Thymus (tissue), 11 donors: ENCODE measurements at regions not wholly inside any gene's neighbourhood (a gene's known extent, or its start where the extent isn't known, plus 50 kb on each side); places are given as distances from the start of the nearest gene placed in this dataset.
"Not testable (repeated sequence)": the region's sequence is repeated elsewhere in the genome, so short reads cannot be mapped to it uniquely, and the experiment has no call there.

Experiments used
- DNase-seq, 9 donors: peaks; one replicate each; pipeline ENCODE4 v3.0.0-alpha.2; 2013; ENCODE audit warnings: low spot score in 9 of 9, low read depth in 6 of 9, missing footprints in 1 of 9
- H3K27ac ChIP-seq, 2 donors: one replicate each; pipeline ENCODE4 v1.5.1; 2013; ENCODE audit warnings: control low read depth in 1 of 2, low read depth in 1 of 2, low read length in 1 of 2, mild to moderate bottlenecking in 1 of 2, moderate library complexity in 1 of 2
- H3K27me3 ChIP-seq, 2 donors: one replicate each; pipeline ENCODE4 v1.5.1; 2013; ENCODE audit warnings: low read length in 1 of 2; ENCODE audit not compliant: control insufficient read depth in 2 of 2, insufficient read depth in 1 of 2
- H3K36me3 ChIP-seq, 2 donors: one replicate each; pipeline ENCODE4 v1.5.1; 2013; ENCODE audit warnings: low read length in 1 of 2, mild to moderate bottlenecking in 1 of 2, moderate library complexity in 1 of 2; ENCODE audit not compliant: control insufficient read depth in 2 of 2, insufficient read depth in 2 of 2
- H3K4me1 ChIP-seq, 2 donors: one replicate each; pipeline ENCODE4 v1.5.1; 2013; ENCODE audit warnings: low read length in 2 of 2; ENCODE audit not compliant: control insufficient read depth in 2 of 2, insufficient read depth in 2 of 2
- H3K4me3 ChIP-seq, 2 donors: one replicate each; pipeline ENCODE4 v1.5.1; 2013; ENCODE audit warnings: low read length in 2 of 2, control low read depth in 1 of 2, mild to moderate bottlenecking in 1 of 2
- H3K9me3 ChIP-seq, 2 donors: one replicate each; pipeline ENCODE4 v1.5.1; 2013; ENCODE audit warnings: low read length in 1 of 2, mild to moderate bottlenecking in 1 of 2; ENCODE audit not compliant: control insufficient read depth in 2 of 2, insufficient read depth in 1 of 2
- WGBS: extraction: QIAGEN DNeasy Blood & Tissue Kit; methylation state at CpG from one replicate; pipeline ENCODE4 v1.1.7; 2013; 5-methylcytosine and 5-hydroxymethylcytosine counted together
- donor health status: healthy.

DNA sequence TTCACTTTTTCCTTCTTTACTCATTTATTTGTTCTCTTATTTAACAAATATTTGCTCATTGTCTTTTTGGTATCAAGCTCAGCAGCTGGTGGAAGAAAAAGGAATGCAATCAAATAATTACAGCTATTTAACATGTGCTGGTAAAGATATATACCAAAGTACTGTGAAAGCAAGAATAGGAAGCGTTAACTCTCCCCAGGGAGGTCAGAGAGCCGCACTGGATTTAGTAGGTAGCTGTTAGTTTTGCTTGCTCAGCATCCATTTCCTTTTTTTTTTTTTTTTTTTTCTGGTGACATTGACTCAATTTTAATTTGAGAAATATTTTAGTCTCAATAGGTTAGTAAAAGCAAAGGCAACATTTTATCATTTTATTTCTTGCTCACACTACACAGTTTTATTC lies 308.5 kb upstream of the MDFIC2 start:
- WGBS, result 94% methylated on average over 2 of the region's 2 CpGs
- no peak overlapping the region for H3K4me3 ChIP-seq
- no peaks in the 10 kb centered on the region for H3K27me3 ChIP-seq
- no peaks in the 10 kb centered on the region for H3K4me1 ChIP-seq
- H3K36me3 ChIP-seq, result no peaks in the 10 kb centered on the region
- no peak for DNase-seq
- no peak overlapping the region for H3K27ac ChIP-seq
- no peaks in the 10 kb centered on the region for H3K9me3 ChIP-seq

DNA sequence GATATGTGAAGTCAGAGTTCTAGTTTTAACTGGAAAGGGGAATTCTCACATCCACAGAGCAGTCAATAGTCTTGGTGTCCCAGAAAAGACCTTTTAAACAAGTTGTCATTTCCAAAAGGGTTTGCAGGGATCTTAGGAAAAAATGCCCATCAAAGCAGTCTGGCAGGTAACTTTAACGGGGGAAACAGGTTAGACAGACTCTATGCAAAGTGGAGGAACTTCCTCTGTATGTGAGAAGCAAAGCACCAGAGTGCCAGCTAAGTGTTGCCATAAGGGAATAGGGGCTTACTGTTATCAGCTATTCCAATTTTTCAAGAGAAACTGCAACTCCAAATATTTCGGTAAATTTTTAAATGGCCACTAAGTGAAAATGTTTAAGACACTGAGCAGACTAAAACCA lies 307.9 kb upstream of the MDFIC2 start:
- WGBS, result 67% methylated on average over 2 of the region's 2 CpGs
- Histone ChIP-seq H3K27me3 (no peaks in the 10 kb centered on the region), H3K36me3 (no peaks in the 10 kb centered on the region), H3K27ac (no peak overlapping the region), H3K9me3 (no peaks in the 10 kb centered on the region), H3K4me3 (no peak overlapping the region), H3K4me1 (no peaks in the 10 kb centered on the region)
- no peak for DNase-seq

DNA sequence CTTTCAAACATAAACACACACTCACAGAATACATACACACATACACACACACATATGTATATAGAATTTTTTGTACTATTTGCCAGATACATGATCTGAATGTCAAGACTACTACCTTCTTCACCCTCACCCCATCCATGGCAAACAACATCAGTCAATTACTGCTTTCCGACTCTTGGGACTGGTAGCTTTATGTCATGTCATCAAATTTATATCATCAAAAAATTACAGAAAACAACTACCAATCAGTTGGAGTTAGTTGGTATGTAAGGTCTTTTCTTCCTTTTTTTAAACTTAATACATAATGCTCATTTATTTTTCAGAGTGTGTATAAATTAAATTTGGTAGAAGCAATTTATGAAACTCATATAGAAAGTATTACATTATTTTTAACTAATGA lies 305.7 kb upstream of the MDFIC2 start:
- Histone ChIP-seq H3K9me3 (no peaks in the 10 kb centered on the region), H3K27ac (no peak overlapping the region), H3K27me3 (no peaks in the 10 kb centered on the region), H3K4me3 (no peak overlapping the region), H3K36me3 (no peaks in the 10 kb centered on the region), H3K4me1 (no peaks in the 10 kb centered on the region)
- DNase-seq, result no peak
- WGBS, result 98% methylated on average over 1 of the region's 1 CpG

GRCh38 chr3:70617349-70617748 lies 304.9 kb upstream of the MDFIC2 start:
- H3K27me3 ChIP-seq, H3K36me3 ChIP-seq, H3K27ac ChIP-seq, DNase-seq, H3K4me3 ChIP-seq, H3K4me1 ChIP-seq, H3K9me3 ChIP-seq: not testable (repeated sequence)
- 93% methylated on average over 14 of the region's 14 CpGs for WGBS

GRCh38 chr3:70615286-70615685 lies 302.8 kb upstream of the MDFIC2 start:
- H3K27me3 ChIP-seq, result no peaks in the 10 kb centered on the region
- H3K9me3 ChIP-seq, result peaks cover 0 to 3% of the 10 kb centered on the region in 2 donors
- no peak overlapping the region for H3K4me3 ChIP-seq
- H3K4me1 ChIP-seq, result no peaks in the 10 kb centered on the region
- 45% methylated on average over 1 of the region's 1 CpG for WGBS
- no peak overlapping the region for H3K27ac ChIP-seq
- DNase-seq, result no peak
- no peaks in the 10 kb centered on the region for H3K36me3 ChIP-seq

DNA sequence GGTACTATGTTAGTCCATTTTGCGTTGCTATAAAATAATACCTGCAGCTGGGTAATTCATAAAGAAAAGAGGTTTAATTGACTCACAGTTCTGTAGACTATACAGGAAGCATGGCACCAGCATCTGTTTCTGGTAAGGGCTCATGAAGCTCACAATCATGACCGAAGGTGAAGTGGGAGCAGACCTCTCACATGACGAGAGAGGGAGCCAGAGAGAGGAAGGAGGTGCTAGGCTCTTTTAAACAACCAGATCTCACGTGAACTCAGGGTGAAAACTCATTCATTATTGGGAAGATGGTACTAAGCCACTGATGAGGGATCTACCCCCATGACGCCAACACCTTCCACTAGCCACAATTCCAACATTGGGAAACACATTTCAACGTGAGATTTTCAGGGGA lies 301.7 kb upstream of the MDFIC2 start:
- H3K27me3 ChIP-seq, result no peaks in the 10 kb centered on the region
- WGBS, result 94% methylated on average over 6 of the region's 6 CpGs
- DNase-seq, result no peak
- no peak overlapping the region for H3K27ac ChIP-seq
- H3K4me3 ChIP-seq, result no peak overlapping the region
- no peaks in the 10 kb centered on the region for H3K4me1 ChIP-seq
- no peaks in the 10 kb centered on the region for H3K36me3 ChIP-seq
- H3K9me3 ChIP-seq, result peaks cover 0 to 3% of the 10 kb centered on the region in 2 donors

DNA sequence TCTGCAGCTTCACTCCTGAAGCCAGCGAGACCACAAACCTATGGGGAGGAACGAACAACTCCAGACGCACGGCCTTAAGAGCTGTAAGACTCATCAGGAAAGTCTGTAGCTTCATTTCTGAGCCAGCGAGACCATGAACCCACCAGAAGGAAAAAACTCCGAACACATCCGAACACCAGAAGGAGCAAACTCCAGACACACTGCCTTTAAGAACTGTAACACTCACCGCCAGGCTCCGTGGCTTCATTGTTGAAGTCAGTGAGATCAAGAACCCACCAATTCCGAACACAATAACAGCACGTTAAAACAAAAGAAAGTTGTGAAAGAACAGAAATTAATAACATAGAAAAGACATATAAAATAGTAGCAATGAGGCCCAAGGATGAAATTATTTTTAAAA lies 300.5 kb upstream of the MDFIC2 start:
- Histone ChIP-seq H3K4me3 (no peak overlapping the region), H3K36me3 (no peaks in the 10 kb centered on the region), H3K27ac (no peak overlapping the region), H3K4me1 (no peaks in the 10 kb centered on the region), H3K9me3 (peaks cover 0 to 3% of the 10 kb centered on the region in 2 donors), H3K27me3 (no peaks in the 10 kb centered on the region)
- no peak for DNase-seq
- WGBS, result 98% methylated on average over 11 of the region's 11 CpGs

GRCh38 chr3:70611667-70612277 lies 299.3 kb upstream of the MDFIC2 start:
- WGBS, result 97% methylated on average over 25 of the region's 25 CpGs
- DNase-seq, result not testable (repeated sequence)

DNA sequence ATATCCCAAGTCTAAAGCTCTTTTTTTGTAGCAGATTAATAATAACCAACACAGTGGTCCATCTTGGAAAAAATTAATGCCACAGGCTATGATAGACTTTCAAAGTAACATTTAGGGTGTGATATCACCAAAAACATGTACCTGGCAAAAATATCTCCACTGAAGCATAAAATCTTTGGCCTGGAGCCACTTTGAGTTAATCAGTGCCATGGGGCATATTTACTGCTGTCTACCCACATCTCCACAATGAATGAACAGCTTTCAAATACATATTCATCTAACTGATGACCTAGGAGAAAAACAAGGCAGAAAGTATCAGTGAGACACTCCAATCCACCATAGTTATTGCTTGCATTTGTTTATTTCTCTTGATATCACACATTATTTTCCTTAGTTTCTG lies 296.0 kb upstream of the MDFIC2 start:
- H3K9me3 ChIP-seq, result peaks cover 0 to 3% of the 10 kb centered on the region in 2 donors
- no peak overlapping the region for H3K27ac ChIP-seq
- H3K27me3 ChIP-seq, result no peaks in the 10 kb centered on the region
- DNase-seq, result no peak
- H3K36me3 ChIP-seq, result no peaks in the 10 kb centered on the region
- H3K4me1 ChIP-seq, result no peaks in the 10 kb centered on the region
- H3K4me3 ChIP-seq, result no peak overlapping the region

More at GRCh38 chr3:70611667-70612277, 299.3 kb upstream of the MDFIC2 start:
- not testable (repeated sequence) for H3K36me3 ChIP-seq, H3K4me1 ChIP-seq, H3K4me3 ChIP-seq, H3K27ac ChIP-seq, H3K27me3 ChIP-seq, H3K9me3 ChIP-seq

GRCh38 chr3:70607469-70607868 lies 295.0 kb upstream of the MDFIC2 start:
- Histone ChIP-seq H3K4me3 (no peak overlapping the region), H3K27me3 (no peaks in the 10 kb centered on the region), H3K36me3 (no peaks in the 10 kb centered on the region), H3K9me3 (peaks cover 0 to under 1% of the 10 kb centered on the region in 2 donors), H3K27ac (no peak overlapping the region), H3K4me1 (no peaks in the 10 kb centered on the region)
- 92% methylated on average over 4 of the region's 4 CpGs for WGBS
- no peak for DNase-seq
